Activated naive CD4-positive, alpha-beta T cell treated with anti-CD3 and anti-CD28 coated beads for 36 hours (primary cell): ENCODE measurements at regions not wholly inside any gene's neighbourhood (a gene's known extent, or its start where the extent isn't known, plus 50 kb on each side); places are given as distances from the start of the nearest gene placed in this dataset.

Experiments used
- CTCF ChIA-PET: fragments of 350-600 bp; sonication (Branson Sonifier 250); formaldehyde crosslinking; loops from one replicate; lab custom pipeline; 2021; ENCODE audit warnings: antibody characterized with exemption; lab: Charles Lee
- DNase-seq: peaks from one replicate; pipeline ENCODE4 v3.0.0-alpha.2; 2020
- H3K27ac Mint-ChIP-seq: one replicate; pipeline ENCODE4 v1.8.0; 2021; ENCODE audit warnings: mild to moderate bottlenecking, mixed read lengths
- H3K27me3 Mint-ChIP-seq: one replicate; pipeline ENCODE4 v1.8.0; 2021; ENCODE audit warnings: low read depth, mixed read lengths
- H3K36me3 Mint-ChIP-seq: one replicate; pipeline ENCODE4 v1.8.0; 2021; ENCODE audit warnings: low read depth, mixed read lengths
- H3K4me1 Mint-ChIP-seq: one replicate; pipeline ENCODE4 v1.8.0; 2021; ENCODE audit warnings: low read depth, mixed read lengths
- H3K4me3 Mint-ChIP-seq: one replicate; pipeline ENCODE4 v1.8.0; 2021; ENCODE audit warnings: mild to moderate bottlenecking, moderate library complexity, mixed read lengths
- H3K9me3 Mint-ChIP-seq: one replicate; pipeline ENCODE4 v1.8.0; 2021; ENCODE audit warnings: mixed read lengths
- intact Hi-C: fragments of 100-400 bp; cut with micrococcal nuclease; formaldehyde crosslinking; loops from one replicate; pipeline ENCODE4 v1.15.1; 2023

GRCh38 chrX:39840133-39840532, 257.6 kb downstream of the BCOR start:
- Mint-ChIP-seq H3K4me3 (no peak overlapping the region), H3K9me3 (no peaks in the 10 kb centered on the region), H3K36me3 (no peaks in the 10 kb centered on the region), H3K27me3 (no peaks in the 10 kb centered on the region), H3K4me1 (no peaks in the 10 kb centered on the region), H3K27ac (no peak overlapping the region)
- intact Hi-C loops: no loop called here
- CTCF ChIA-PET: no interaction called here
- no peak for DNase-seq

- CTCF ChIA-PET: no interaction called here
- H3K36me3 Mint-ChIP-seq: no peaks in the 10 kb centered on the region
- no peaks in the 10 kb centered on the region for H3K9me3 Mint-ChIP-seq
- intact Hi-C loops: no loop called here
- DNase-seq: no peak
- no peak overlapping the region for H3K4me3 Mint-ChIP-seq
- H3K27ac Mint-ChIP-seq: no peak overlapping the region
- no peaks in the 10 kb centered on the region for H3K27me3 Mint-ChIP-seq
- no peaks in the 10 kb centered on the region for H3K4me1 Mint-ChIP-seq
Measured at GRCh38 chrX:39840581-39841093, 257.1 kb downstream of the BCOR start.

GRCh38 chrX:39841604-39842003, 256.2 kb downstream of the BCOR start:
- no peak overlapping the region for H3K27ac Mint-ChIP-seq
- H3K36me3 Mint-ChIP-seq: no peaks in the 10 kb centered on the region
- no peaks in the 10 kb centered on the region for H3K9me3 Mint-ChIP-seq
- no peaks in the 10 kb centered on the region for H3K27me3 Mint-ChIP-seq
- H3K4me3 Mint-ChIP-seq: no peak overlapping the region
- intact Hi-C loops: no loop called here
- no peak for DNase-seq
- CTCF ChIA-PET: interaction anchor here (0.7 kb wide), 1 partner anchor 263 kb away, joined by 3 read pairs; no protein-coding TSS in a partner anchor
- H3K4me1 Mint-ChIP-seq: no peaks in the 10 kb centered on the region

- intact Hi-C loops: no loop called here
- no peak for DNase-seq
- Mint-ChIP-seq H3K9me3 (no peaks in the 10 kb centered on the region), H3K4me3 (no peak overlapping the region), H3K27me3 (no peaks in the 10 kb centered on the region), H3K4me1 (no peaks in the 10 kb centered on the region), H3K27ac (no peak overlapping the region), H3K36me3 (no peaks in the 10 kb centered on the region)
- CTCF ChIA-PET: interaction anchor here (0.7 kb wide), 1 partner anchor 262 kb away, joined by 3 read pairs; no protein-coding TSS in a partner anchor
Measured at GRCh38 chrX:39842281-39842973, 255.3 kb downstream of the BCOR start.

- CTCF ChIA-PET: no interaction called here
- no peaks in the 10 kb centered on the region for H3K4me1 Mint-ChIP-seq
- H3K4me3 Mint-ChIP-seq: no peak overlapping the region
- H3K27me3 Mint-ChIP-seq: no peaks in the 10 kb centered on the region
- intact Hi-C loops: no loop called here
- no peak for DNase-seq
- no peaks in the 10 kb centered on the region for H3K9me3 Mint-ChIP-seq
- no peaks in the 10 kb centered on the region for H3K36me3 Mint-ChIP-seq
- no peak overlapping the region for H3K27ac Mint-ChIP-seq
Measured at GRCh38 chrX:39843318-39843717, 254.4 kb downstream of the BCOR start.

- Mint-ChIP-seq H3K9me3 (no peaks in the 10 kb centered on the region), H3K27me3 (no peaks in the 10 kb centered on the region), H3K4me3 (no peak overlapping the region), H3K27ac (no peak overlapping the region), H3K4me1 (peaks cover 3% of the 10 kb centered on the region), H3K36me3 (no peaks in the 10 kb centered on the region)
- intact Hi-C loops: no loop called here
- no peak for DNase-seq
- CTCF ChIA-PET: no interaction called here
Measured at GRCh38 chrX:39845233-39845632, 252.5 kb downstream of the BCOR start.

- H3K27ac Mint-ChIP-seq: no peak overlapping the region
- no peaks in the 10 kb centered on the region for H3K36me3 Mint-ChIP-seq
- intact Hi-C loops: no loop called here
- H3K9me3 Mint-ChIP-seq: no peaks in the 10 kb centered on the region
- no peak for DNase-seq
- H3K4me3 Mint-ChIP-seq: no peak overlapping the region
- no peaks in the 10 kb centered on the region for H3K27me3 Mint-ChIP-seq
- CTCF ChIA-PET: no interaction called here
- peaks cover 10% of the 10 kb centered on the region for H3K4me1 Mint-ChIP-seq
Measured at GRCh38 chrX:39846460-39846859, 251.3 kb downstream of the BCOR start.

- no peaks in the 10 kb centered on the region for H3K9me3 Mint-ChIP-seq
- peaks cover 18% of the 10 kb centered on the region for H3K4me1 Mint-ChIP-seq
- no peak overlapping the region for H3K27ac Mint-ChIP-seq
- H3K36me3 Mint-ChIP-seq: no peaks in the 10 kb centered on the region
- H3K27me3 Mint-ChIP-seq: no peaks in the 10 kb centered on the region
- no peak overlapping the region for H3K4me3 Mint-ChIP-seq
- no peak for DNase-seq
- intact Hi-C loops: no loop called here
- CTCF ChIA-PET: no interaction called here
Measured at GRCh38 chrX:39848243-39848642, 249.5 kb downstream of the BCOR start.

- no peaks in the 10 kb centered on the region for H3K9me3 Mint-ChIP-seq
- intact Hi-C loops: no loop called here
- no peaks in the 10 kb centered on the region for H3K36me3 Mint-ChIP-seq
- H3K27ac Mint-ChIP-seq: no peak overlapping the region
- no peak overlapping the region for H3K4me3 Mint-ChIP-seq
- H3K4me1 Mint-ChIP-seq: peaks cover 23% of the 10 kb centered on the region
- no peak for DNase-seq
- no peaks in the 10 kb centered on the region for H3K27me3 Mint-ChIP-seq
- CTCF ChIA-PET: interaction anchor here (1.1 kb wide), 1 partner anchor 118 kb away, joined by 3 read pairs; no protein-coding TSS in a partner anchor
Measured at GRCh38 chrX:39848900-39849299, 248.9 kb downstream of the BCOR start.

GRCh38 chrX:39850209-39850608, 247.5 kb downstream of the BCOR start:
- Mint-ChIP-seq H3K9me3 (no peaks in the 10 kb centered on the region), H3K27me3 (no peaks in the 10 kb centered on the region), H3K36me3 (no peaks in the 10 kb centered on the region), H3K4me3 (no peak overlapping the region), H3K27ac (no peak overlapping the region), H3K4me1 (peaks cover 33% of the 10 kb centered on the region)
- CTCF ChIA-PET: interaction anchor here (0.8 kb wide), 1 partner anchor 34 kb away, joined by 4 read pairs; no protein-coding TSS in a partner anchor
- intact Hi-C loops: no loop called here
- no peak for DNase-seq

- no peak overlapping the region for H3K27ac Mint-ChIP-seq
- CTCF ChIA-PET: interaction anchor here (0.8 kb wide), 1 partner anchor 35 kb away, joined by 4 read pairs; no protein-coding TSS in a partner anchor
- intact Hi-C loops: no loop called here
Measured at GRCh38 chrX:39850630-39851152, 247.1 kb downstream of the BCOR start.

GRCh38 chrX:39851745-39852455, 245.9 kb downstream of the BCOR start:
- H3K36me3 Mint-ChIP-seq: no peaks in the 10 kb centered on the region
- H3K4me3 Mint-ChIP-seq: no peak overlapping the region
- H3K27ac Mint-ChIP-seq: no peak overlapping the region
- H3K27me3 Mint-ChIP-seq: no peaks in the 10 kb centered on the region
- no peaks in the 10 kb centered on the region for H3K9me3 Mint-ChIP-seq
- CTCF ChIA-PET: interaction anchor here (0.6 kb wide), 1 partner anchor 481 kb away, joined by 3 read pairs; no protein-coding TSS in a partner anchor
- intact Hi-C loops: no loop called here
- no peak for DNase-seq
- H3K4me1 Mint-ChIP-seq: peaks cover 44% of the 10 kb centered on the region

More at GRCh38 chrX:39850630-39851152, 247.1 kb downstream of the BCOR start:
- Mint-ChIP-seq H3K4me1 (peaks cover 33% of the 10 kb centered on the region), H3K9me3 (no peaks in the 10 kb centered on the region), H3K36me3 (no peaks in the 10 kb centered on the region), H3K4me3 (no peak overlapping the region), H3K27me3 (no peaks in the 10 kb centered on the region)
- no peak for DNase-seq
